ENCODE measurements at regions not wholly inside any gene's neighbourhood (a gene's known extent, or its start where the extent isn't known, plus 50 kb on each side); places are given as distances from the start of the nearest gene placed in this dataset.

- Mint-ChIP-seq H3K27ac (ENCODE audit: unreplicated experiment) (no peak overlapping the region), H3K9me3 (no peaks in the 10 kb centered on the region), H3K27me3 (ENCODE audit: low read depth) (peaks cover 13% of the 10 kb centered on the region), H3K4me1 (peaks cover 4% of the 10 kb centered on the region), H3K36me3 (ENCODE audit: low read depth) (no peaks in the 10 kb centered on the region), H3K4me3 (no peak overlapping the region)
- DNase-seq (ENCODE audit: low read depth, low spot score): no peak
- TF ChIP-seq, protein P1, sequence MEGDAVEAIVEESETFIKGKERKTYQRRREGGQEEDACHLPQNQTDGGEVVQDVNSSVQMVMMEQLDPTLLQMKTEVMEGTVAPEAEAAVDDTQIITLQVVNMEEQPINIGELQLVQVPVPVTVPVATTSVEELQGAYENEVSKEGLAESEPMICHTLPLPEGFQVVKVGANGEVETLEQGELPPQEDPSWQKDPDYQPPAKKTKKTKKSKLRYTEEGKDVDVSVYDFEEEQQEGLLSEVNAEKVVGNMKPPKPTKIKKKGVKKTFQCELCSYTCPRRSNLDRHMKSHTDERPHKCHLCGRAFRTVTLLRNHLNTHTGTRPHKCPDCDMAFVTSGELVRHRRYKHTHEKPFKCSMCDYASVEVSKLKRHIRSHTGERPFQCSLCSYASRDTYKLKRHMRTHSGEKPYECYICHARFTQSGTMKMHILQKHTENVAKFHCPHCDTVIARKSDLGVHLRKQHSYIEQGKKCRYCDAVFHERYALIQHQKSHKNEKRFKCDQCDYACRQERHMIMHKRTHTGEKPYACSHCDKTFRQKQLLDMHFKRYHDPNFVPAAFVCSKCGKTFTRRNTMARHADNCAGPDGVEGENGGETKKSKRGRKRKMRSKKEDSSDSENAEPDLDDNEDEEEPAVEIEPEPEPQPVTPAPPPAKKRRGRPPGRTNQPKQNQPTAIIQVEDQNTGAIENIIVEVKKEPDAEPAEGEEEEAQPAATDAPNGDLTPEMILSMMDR (conservative IDR thresholded peaks at IDR 0.05): no peak
These were observed 77.9 kb upstream of the TOX3 start for GRCh38 chr16:52624891-52625290.

GRCh38 chr16:52621651-52622050 lies 74.7 kb upstream of the TOX3 start:
- no peak for DNase-seq (ENCODE audit: low read depth, low spot score)
- Mint-ChIP-seq H3K27ac (ENCODE audit: unreplicated experiment) (no peak overlapping the region), H3K4me3 (no peak overlapping the region), H3K9me3 (no peaks in the 10 kb centered on the region), H3K36me3 (ENCODE audit: low read depth) (no peaks in the 10 kb centered on the region), H3K4me1 (no peaks in the 10 kb centered on the region), H3K27me3 (ENCODE audit: low read depth) (peaks cover 13% of the 10 kb centered on the region)
- TF ChIP-seq, protein P1 (conservative IDR thresholded peaks at IDR 0.05): no peak

- TF ChIP-seq, protein P1 (conservative IDR thresholded peaks at IDR 0.05): no peak
- Mint-ChIP-seq H3K27ac (ENCODE audit: unreplicated experiment) (no peak overlapping the region), H3K36me3 (ENCODE audit: low read depth) (no peaks in the 10 kb centered on the region), H3K4me1 (no peaks in the 10 kb centered on the region), H3K27me3 (ENCODE audit: low read depth) (peaks cover 9% of the 10 kb centered on the region), H3K4me3 (no peak overlapping the region), H3K9me3 (no peaks in the 10 kb centered on the region)
- DNase-seq (ENCODE audit: low read depth, low spot score): no peak
These were observed 72.0 kb upstream of the TOX3 start for GRCh38 chr16:52618753-52619497.

DNA sequence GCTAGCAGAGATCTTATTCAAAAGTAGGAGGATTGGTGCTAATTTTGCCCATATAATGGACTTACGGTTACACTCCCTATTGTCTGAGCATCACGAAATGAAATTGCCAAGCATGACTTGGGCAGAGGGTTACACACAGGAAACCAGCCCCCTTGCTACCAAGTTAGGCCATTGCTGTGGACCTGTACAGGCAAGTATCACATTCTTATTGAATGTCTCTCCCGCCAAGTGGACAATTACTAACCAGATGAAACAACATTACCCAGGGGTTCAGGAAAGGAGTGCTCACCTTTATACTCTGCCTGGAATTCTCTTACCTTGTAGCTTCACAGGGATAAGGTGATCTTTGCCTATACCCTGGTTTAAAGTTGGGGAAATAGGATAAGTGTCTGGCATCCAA lies 70.6 kb upstream of the TOX3 start:
- Mint-ChIP-seq H3K27ac (ENCODE audit: unreplicated experiment) (no peak overlapping the region), H3K27me3 (ENCODE audit: low read depth) (peaks cover 4% of the 10 kb centered on the region), H3K9me3 (no peaks in the 10 kb centered on the region), H3K4me1 (no peaks in the 10 kb centered on the region), H3K36me3 (ENCODE audit: low read depth) (no peaks in the 10 kb centered on the region), H3K4me3 (no peak overlapping the region)
- no peak for DNase-seq (ENCODE audit: low read depth, low spot score)
- TF ChIP-seq, protein P1 (conservative IDR thresholded peaks at IDR 0.05): no peak

DNA sequence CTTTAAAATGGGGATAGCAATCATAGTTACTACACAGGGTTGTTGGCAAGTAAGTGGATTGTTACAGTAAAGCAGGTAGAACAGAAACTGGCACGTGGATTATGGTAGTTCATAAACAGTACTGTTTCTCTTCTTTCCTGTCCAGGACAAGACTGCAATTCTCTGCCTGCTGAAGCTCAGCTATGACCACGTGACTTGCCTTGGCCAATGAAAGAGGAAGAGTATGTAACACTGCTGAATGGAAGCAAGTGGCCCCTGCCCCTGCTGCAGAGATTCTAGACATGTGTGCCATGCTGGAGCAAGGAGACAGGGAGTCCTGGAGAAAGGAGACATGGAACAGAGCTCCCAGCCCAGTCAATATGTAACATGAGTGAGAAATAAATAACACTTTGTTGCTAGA lies 66.6 kb upstream of the TOX3 start:
- no peak for DNase-seq (ENCODE audit: low read depth, low spot score)
- Mint-ChIP-seq H3K27me3 (ENCODE audit: low read depth) (no peaks in the 10 kb centered on the region), H3K4me1 (no peaks in the 10 kb centered on the region), H3K9me3 (no peaks in the 10 kb centered on the region), H3K4me3 (no peak overlapping the region), H3K36me3 (ENCODE audit: low read depth) (no peaks in the 10 kb centered on the region), H3K27ac (ENCODE audit: unreplicated experiment) (no peak overlapping the region)
- TF ChIP-seq, protein P1 (conservative IDR thresholded peaks at IDR 0.05): no peak
